DOHH2 (cell line): ENCODE measurements at regions not wholly inside any gene's neighbourhood (a gene's known extent, or its start where the extent isn't known, plus 50 kb on each side); places are given as distances from the start of the nearest gene placed in this dataset.

Experiments
- H3F3A ChIP-seq: fragments of 200-600 bp; sonication (generic), shearing (Covaris generic); 2 replicates; pipeline ENCODE4 v1.6.0; 2016; ENCODE audit warnings: antibody characterized with exemption, mild to moderate bottlenecking; ENCODE audit not compliant: control insufficient read depth, insufficient read depth
- H3K27ac ChIP-seq: fragments of 200-600 bp; sonication (generic); 2 replicates; pipeline ENCODE4 v1.5.1; 2014; ENCODE audit warnings: low read depth, mild to moderate bottlenecking, low read length, moderate library complexity
- H3K27me3 ChIP-seq: fragments of 200-600 bp; sonication (generic); 2 replicates; pipeline ENCODE4 v1.6.1; 2014; ENCODE audit warnings: mild to moderate bottlenecking, low read length, mixed read lengths; ENCODE audit not compliant: control insufficient read depth
- H3K36me3 ChIP-seq: fragments of 200-600 bp; sonication (generic); 2 replicates; pipeline ENCODE4 v1.6.1; 2014; ENCODE audit warnings: mild to moderate bottlenecking, low read length, moderate library complexity, mixed read lengths; ENCODE audit not compliant: control insufficient read depth
- H3K4me1 ChIP-seq: fragments of 200-600 bp; sonication (generic); 2 replicates; pipeline ENCODE4 v1.6.1; 2014; ENCODE audit warnings: mild to moderate bottlenecking, low read length, mixed read lengths; ENCODE audit not compliant: control insufficient read depth
- H3K4me2 ChIP-seq: fragments of 200-600 bp; sonication (generic); 2 replicates; pipeline ENCODE4 v1.6.0; 2014; ENCODE audit warnings: mild to moderate bottlenecking, low read length, moderate library complexity
- H3K4me3 ChIP-seq: fragments of 200-600 bp; sonication (generic); 2 replicates; pipeline ENCODE4 v1.5.1; 2014; ENCODE audit warnings: mild to moderate bottlenecking, low read length, mixed read lengths
- H3K79me2 ChIP-seq: fragments of 200-600 bp; sonication (generic); 2 replicates; pipeline ENCODE4 v1.6.1; 2014; ENCODE audit warnings: mild to moderate bottlenecking, low read length, mixed read lengths; ENCODE audit not compliant: control insufficient read depth
- H3K9me2 ChIP-seq: fragments of 200-600 bp; sonication (generic); replicated peaks from 2 replicates; pipeline ENCODE4 v1.6.1; 2014; ENCODE audit warnings: mild to moderate bottlenecking, low read length, mixed read lengths; ENCODE audit not compliant: control insufficient read depth
- H3K9me3 ChIP-seq: fragments of 200-600 bp; sonication (generic); 2 replicates; pipeline ENCODE4 v1.6.1; 2014; ENCODE audit warnings: antibody characterized with exemption, low read length, mixed read lengths; ENCODE audit not compliant: control insufficient read depth, insufficient read depth
- H4K20me1 ChIP-seq: fragments of 200-600 bp; sonication (generic); 2 replicates; pipeline ENCODE4 v1.6.0; 2014; ENCODE audit warnings: low read depth, mild to moderate bottlenecking, antibody characterized with exemption, low read length, moderate library complexity; ENCODE audit not compliant: control insufficient read depth, insufficient read depth
- CTCF ChIP-seq: fragments of 200-600 bp; sonication (generic); IDR thresholded peaks from one replicate; pipeline ENCODE4 v1.5.1; 2014; ENCODE audit warnings: antibody characterized with exemption, mild to moderate bottlenecking, low read depth, low read length; ENCODE audit not compliant: poor library complexity, severe bottlenecking
- EZH2phosphoT487 ChIP-seq: fragments of 200-600 bp; sonication (generic); IDR thresholded peaks from 2 replicates; pipeline ENCODE4 v1.6.1; 2017; ENCODE audit warnings: borderline replicate concordance, mild to moderate bottlenecking, antibody characterized with exemption, low read length, moderate library complexity, mixed read lengths

GRCh38 chr14:84237881-84238280 lies 1292.1 kb upstream of the FLRT2 start:
- no peaks in the 10 kb centered on the region; the same call in 1 of the 2 replicates for H3K9me3 ChIP-seq
- TF ChIP-seq EZH2phosphoT487: no peak
- no peak for TF ChIP-seq CTCF
- H3K4me1 ChIP-seq: no peaks in the 10 kb centered on the region
- no peaks in the 10 kb centered on the region for H3K9me2 ChIP-seq
- no peaks in the 10 kb centered on the region for H4K20me1 ChIP-seq
- no peak overlapping the region for H3K4me2 ChIP-seq
- H3K36me3 ChIP-seq: no peaks in the 10 kb centered on the region
- no peaks in the 10 kb centered on the region for H3F3A ChIP-seq
- H3K79me2 ChIP-seq: no peaks in the 10 kb centered on the region
- no peak overlapping the region for H3K27ac ChIP-seq
- no peak overlapping the region for H3K4me3 ChIP-seq
- no peaks in the 10 kb centered on the region for H3K27me3 ChIP-seq

GRCh38 chr14:84247693-84248092 lies 1282.3 kb upstream of the FLRT2 start:
- Histone ChIP-seq H3K4me1 (no peaks in the 10 kb centered on the region), H4K20me1 (no peaks in the 10 kb centered on the region), H3F3A (no peaks in the 10 kb centered on the region), H3K27ac (no peak overlapping the region), H3K9me3 (no peaks in the 10 kb centered on the region; the same call in 1 of the 2 replicates), H3K27me3 (no peaks in the 10 kb centered on the region), H3K9me2 (no peaks in the 10 kb centered on the region), H3K79me2 (no peaks in the 10 kb centered on the region), H3K36me3 (no peaks in the 10 kb centered on the region), H3K4me3 (no peak overlapping the region), H3K4me2 (no peak overlapping the region)
- no peak for TF ChIP-seq EZH2phosphoT487
- no peak for TF ChIP-seq CTCF

- Histone ChIP-seq H3K36me3 (no peaks in the 10 kb centered on the region), H3K27me3 (no peaks in the 10 kb centered on the region), H3K4me2 (no peak overlapping the region), H3K79me2 (no peaks in the 10 kb centered on the region), H3K9me2 (no peaks in the 10 kb centered on the region), H3F3A (no peaks in the 10 kb centered on the region), H3K4me1 (no peaks in the 10 kb centered on the region), H3K4me3 (no peak overlapping the region), H4K20me1 (no peaks in the 10 kb centered on the region), H3K27ac (no peak overlapping the region), H3K9me3 (no peaks in the 10 kb centered on the region)
- TF ChIP-seq EZH2phosphoT487 (no peak), CTCF (no peak)
These were observed 1279.1 kb upstream of the FLRT2 start for GRCh38 chr14:84250893-84251292.
